MM.1S (cell line): ENCODE measurements at regions not wholly inside any gene's neighbourhood (a gene's known extent, or its start where the extent isn't known, plus 50 kb on each side); places are given as distances from the start of the nearest gene placed in this dataset.

Source experiments
- DNase-seq: peaks from one replicate; pipeline ENCODE4 v3.0.0-alpha.2; 2015
- H2AFZ ChIP-seq: fragments of 300-600 bp; sonication (generic); 2 replicates; pipeline ENCODE4 v1.6.0; 2016; ENCODE audit warnings: antibody characterized with exemption, low read length
- H3F3A ChIP-seq: fragments of 300-600 bp; sonication (generic); 2 replicates; pipeline ENCODE4 v1.6.1; 2016; ENCODE audit warnings: mild to moderate bottlenecking, antibody characterized with exemption, low read length, moderate library complexity, mixed read lengths; ENCODE audit not compliant: insufficient read depth
- H3K27ac ChIP-seq: fragments of 300-600 bp; sonication (generic); 2 replicates; pipeline ENCODE4 v1.5.1; 2016; ENCODE audit warnings: mild to moderate bottlenecking, low read length
- H3K27me3 ChIP-seq: fragments of 300-600 bp; sonication (generic); replicated peaks from 2 replicates; pipeline ENCODE4 v1.6.0; 2016; ENCODE audit warnings: low read length; ENCODE audit not compliant: insufficient read depth
- H3K36me3 ChIP-seq: fragments of 300-600 bp; sonication (generic); replicated peaks from 2 replicates; pipeline ENCODE4 v1.6.1; 2016; ENCODE audit warnings: mild to moderate bottlenecking, low read length, mixed read lengths; ENCODE audit not compliant: insufficient read depth
- H3K4me1 ChIP-seq: fragments of 300-600 bp; sonication (generic); 2 replicates; pipeline ENCODE4 v1.6.1; 2016; ENCODE audit warnings: low read length, mixed read lengths
- H3K4me2 ChIP-seq: fragments of 300-600 bp; sonication (generic); 2 replicates; pipeline ENCODE4 v1.6.0; 2016; ENCODE audit warnings: low read depth, low read length
- H3K4me3 ChIP-seq: fragments of 300-600 bp; sonication (generic); 2 replicates; pipeline ENCODE4 v1.5.1; 2016; ENCODE audit warnings: low read length, mixed read lengths
- H3K79me2 ChIP-seq: fragments of 300-600 bp; sonication (generic); 2 replicates; pipeline ENCODE4 v1.6.1; 2016; ENCODE audit warnings: mixed run types, low read length, mixed read lengths
- H3K9ac ChIP-seq: fragments of 300-600 bp; sonication (generic); 2 replicates; pipeline ENCODE4 v1.6.1; 2016; ENCODE audit warnings: low read length, mixed read lengths
- H3K9me2 ChIP-seq: fragments of 300-600 bp; sonication (generic); replicated peaks from 2 replicates; pipeline ENCODE4 v1.6.1; 2016; ENCODE audit warnings: mild to moderate bottlenecking, low read length, mixed read lengths; ENCODE audit not compliant: insufficient read depth
- H3K9me3 ChIP-seq: fragments of 300-600 bp; sonication (generic); replicated peaks from 2 replicates; pipeline ENCODE4 v1.6.1; 2016; ENCODE audit warnings: mild to moderate bottlenecking, low read length, mixed read lengths; ENCODE audit not compliant: insufficient read depth
- H4K20me1 ChIP-seq: fragments of 300-600 bp; sonication (generic); 2 replicates; pipeline ENCODE4 v1.6.1; 2016; ENCODE audit warnings: mild to moderate bottlenecking, low read length, moderate library complexity, mixed read lengths; ENCODE audit not compliant: insufficient read depth
- CTCF ChIP-seq: fragments of 300-600 bp; sonication (generic); IDR thresholded peaks from 2 replicates; pipeline ENCODE4 v1.5.1; 2016; ENCODE audit warnings: antibody characterized with exemption, low read length, mixed read lengths
- EZH2 ChIP-seq: fragments of 300-600 bp; sonication (generic); optimal IDR thresholded peaks from 2 replicates; pipeline ENCODE3; 2017; ENCODE audit warnings: low read depth, mild to moderate bottlenecking, antibody characterized with exemption, low read length, mixed read lengths
- EZH2phosphoT487 ChIP-seq: fragments of 300-600 bp; sonication (generic); IDR thresholded peaks from 2 replicates; pipeline ENCODE4 v1.6.1; 2018; ENCODE audit warnings: antibody characterized with exemption, low read length

GRCh38 chr4:123278755-123279154 lies 117.8 kb upstream of the SPRY1 start:
- Histone ChIP-seq H3K9me3 (no peaks in the 10 kb centered on the region), H3K36me3 (no peaks in the 10 kb centered on the region), H3K9me2 (no peaks in the 10 kb centered on the region), H3K27ac (no peak overlapping the region), H2AFZ (no peak overlapping the region), H3K4me1 (no peaks in the 10 kb centered on the region), H3K4me3 (no peak overlapping the region), H3K79me2 (no peaks in the 10 kb centered on the region), H3K9ac (no peak overlapping the region), H4K20me1 (no peaks in the 10 kb centered on the region), H3F3A (no peaks in the 10 kb centered on the region), H3K27me3 (no peaks in the 10 kb centered on the region), H3K4me2 (no peak overlapping the region)
- no peak for DNase-seq
- TF ChIP-seq EZH2phosphoT487, result no peak
- no peak for TF ChIP-seq CTCF
- no peak for TF ChIP-seq EZH2

- no peaks in the 10 kb centered on the region for H3K79me2 ChIP-seq
- no peak overlapping the region for H3K27ac ChIP-seq
- H3K4me1 ChIP-seq, result no peaks in the 10 kb centered on the region
- no peak for DNase-seq
- no peaks in the 10 kb centered on the region for H3K36me3 ChIP-seq
- H3F3A ChIP-seq, result peaks cover under 1% of the 10 kb centered on the region; the same call in 1 of the 2 replicates
- no peaks in the 10 kb centered on the region for H3K27me3 ChIP-seq
- H4K20me1 ChIP-seq, result no peaks in the 10 kb centered on the region
- no peak overlapping the region for H3K4me2 ChIP-seq
- H3K4me3 ChIP-seq, result no peak overlapping the region
- TF ChIP-seq EZH2phosphoT487 (no peak), CTCF (no peak), EZH2 (no peak)
- H3K9ac ChIP-seq, result no peak overlapping the region
- no peaks in the 10 kb centered on the region for H3K9me2 ChIP-seq
- H3K9me3 ChIP-seq, result no peaks in the 10 kb centered on the region
- H2AFZ ChIP-seq, result no peak overlapping the region
These were observed 113.2 kb upstream of the SPRY1 start for GRCh38 chr4:123283371-123283895.

- no peaks in the 10 kb centered on the region for H3K79me2 ChIP-seq
- no peak overlapping the region for H3K27ac ChIP-seq
These were observed 112.4 kb upstream of the SPRY1 start for GRCh38 chr4:123284168-123284567.

More at GRCh38 chr4:123284168-123284567, 112.4 kb upstream of the SPRY1 start:
- TF ChIP-seq CTCF, result no peak
- no peak for TF ChIP-seq EZH2phosphoT487
- no peak for TF ChIP-seq EZH2
- H3K36me3 ChIP-seq, result no peaks in the 10 kb centered on the region
- H3K9me3 ChIP-seq, result no peaks in the 10 kb centered on the region
- H4K20me1 ChIP-seq, result no peaks in the 10 kb centered on the region
- H3F3A ChIP-seq, result peaks cover 3% of the 10 kb centered on the region; the same call in 1 of the 2 replicates
- H3K9ac ChIP-seq, result no peak overlapping the region
- no peaks in the 10 kb centered on the region for H3K9me2 ChIP-seq
- no peak overlapping the region for H3K4me2 ChIP-seq
- H3K4me3 ChIP-seq, result no peak overlapping the region
- no peaks in the 10 kb centered on the region for H3K4me1 ChIP-seq
- no peak overlapping the region for H2AFZ ChIP-seq
- DNase-seq, result no peak
- H3K27me3 ChIP-seq, result no peaks in the 10 kb centered on the region
